Dermis blood vessel endothelial cell (primary cell): ENCODE measurements at regions not wholly inside any gene's neighbourhood (a gene's known extent, or its start where the extent isn't known, plus 50 kb on each side); places are given as distances from the start of the nearest gene placed in this dataset.

Experiments used
- DNase-seq: peaks from one replicate; pipeline ENCODE4 v3.0.0; 2010

DNA sequence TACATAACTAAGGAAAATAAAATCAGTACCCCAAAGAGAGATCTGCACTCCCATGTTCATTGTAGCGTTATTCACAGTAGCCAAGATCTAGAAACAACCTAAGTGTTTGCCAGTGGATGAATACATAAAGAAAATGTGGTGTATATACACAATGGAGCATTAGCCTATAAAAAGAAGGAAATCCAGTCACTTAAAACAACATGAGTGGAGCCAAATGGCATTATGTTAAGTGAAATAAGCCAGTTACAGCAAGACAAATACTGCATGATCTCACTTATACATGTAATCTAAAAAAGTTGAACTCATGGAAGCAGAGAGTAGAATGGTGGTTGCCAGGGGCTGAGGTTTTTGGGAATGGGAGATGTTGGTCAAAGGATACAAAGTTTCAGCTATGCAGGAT lies 508.3 kb upstream of the B3GALT2 start:
- DNase-seq, result no peak

DNA sequence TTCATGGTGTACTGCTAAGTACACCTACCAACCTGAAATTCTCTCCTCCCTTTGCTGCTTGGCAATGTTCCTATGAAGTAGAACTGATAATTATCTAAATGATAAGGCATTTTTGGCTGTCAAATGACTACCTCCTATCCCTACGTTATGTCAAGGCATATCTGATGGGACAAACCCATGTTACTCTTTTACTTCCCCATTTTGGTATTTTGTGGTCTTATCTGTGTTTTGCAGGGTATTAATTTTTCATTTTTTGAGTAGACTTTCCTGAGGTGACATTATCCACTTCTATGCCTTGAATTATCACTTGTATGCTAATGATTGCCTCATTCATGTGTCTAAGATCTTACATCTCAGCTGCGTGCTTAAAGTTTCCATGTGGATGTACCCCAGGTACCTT lies 499.6 kb upstream of the B3GALT2 start:
- no peak for DNase-seq

DNA sequence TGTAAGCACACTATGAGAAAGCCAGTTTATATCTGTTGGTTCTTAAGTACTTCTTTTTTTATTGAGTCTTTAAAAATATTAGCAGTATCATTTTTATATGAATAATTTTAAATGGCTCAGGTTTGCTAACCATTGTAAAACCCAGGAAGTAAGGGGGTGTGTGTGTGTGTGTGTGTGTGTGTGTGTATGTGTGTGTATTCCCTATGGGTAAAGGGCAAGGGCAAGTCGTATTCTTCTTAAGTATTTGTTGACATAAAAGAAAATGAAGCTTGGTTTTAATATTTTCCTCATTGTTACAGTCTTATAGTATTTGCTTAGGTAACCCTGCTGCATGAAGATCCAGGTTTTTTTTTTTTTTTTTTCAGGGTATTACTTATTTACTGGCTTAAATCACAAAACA lies 495.0 kb upstream of the B3GALT2 start:
- DNase-seq, result no peak

DNA sequence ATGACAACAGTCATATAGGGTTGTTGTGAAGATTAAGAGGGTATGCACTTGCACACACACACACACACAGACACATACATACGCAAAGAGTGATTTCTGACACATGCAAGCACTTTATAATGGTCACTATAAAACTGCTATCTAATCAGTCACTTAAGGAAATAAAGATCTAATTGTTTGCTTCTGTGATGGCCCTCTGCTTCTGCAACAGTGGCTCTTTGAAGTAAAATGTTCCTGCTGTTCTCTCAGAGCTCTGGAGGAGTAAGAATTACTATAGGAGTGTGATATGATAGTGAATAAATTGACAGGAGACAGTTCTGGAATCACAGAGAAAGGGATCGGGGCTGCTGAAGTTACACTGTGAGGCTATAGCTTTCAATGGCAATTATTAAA lies 494.5 kb upstream of the B3GALT2 start:
- DNase-seq, result no peak

DNA sequence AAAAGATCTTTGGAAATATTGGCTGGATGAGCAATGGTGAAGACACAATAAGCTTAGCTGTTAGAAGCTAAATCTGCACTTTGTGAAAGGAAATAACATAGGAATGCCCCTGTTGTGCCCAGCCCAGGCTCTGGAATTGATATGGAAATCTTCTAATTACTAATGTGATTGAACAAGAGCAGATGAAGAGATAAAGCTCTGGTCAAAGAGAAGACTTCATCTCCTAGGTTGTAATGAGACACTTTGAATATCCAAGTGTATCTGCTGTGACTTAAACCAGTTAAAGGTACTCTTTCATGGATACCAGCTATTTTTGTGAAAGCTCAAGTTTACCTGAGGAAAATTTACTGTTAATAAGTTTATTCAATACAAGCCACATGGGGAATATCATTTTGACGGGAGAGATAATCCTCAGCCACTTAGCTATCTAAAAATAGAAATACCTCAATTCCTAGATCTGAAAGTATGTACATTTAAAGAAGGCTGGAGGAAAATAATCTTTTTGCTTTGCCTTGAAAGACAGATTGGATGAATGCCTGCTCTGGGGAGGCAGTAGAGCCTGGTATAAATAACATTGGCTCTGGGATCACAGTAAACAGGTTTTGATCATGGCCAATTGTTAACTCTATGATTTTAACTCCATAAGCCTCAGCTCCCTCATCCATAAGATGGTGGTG lies 494.0 kb upstream of the B3GALT2 start:
- no peak for DNase-seq

DNA sequence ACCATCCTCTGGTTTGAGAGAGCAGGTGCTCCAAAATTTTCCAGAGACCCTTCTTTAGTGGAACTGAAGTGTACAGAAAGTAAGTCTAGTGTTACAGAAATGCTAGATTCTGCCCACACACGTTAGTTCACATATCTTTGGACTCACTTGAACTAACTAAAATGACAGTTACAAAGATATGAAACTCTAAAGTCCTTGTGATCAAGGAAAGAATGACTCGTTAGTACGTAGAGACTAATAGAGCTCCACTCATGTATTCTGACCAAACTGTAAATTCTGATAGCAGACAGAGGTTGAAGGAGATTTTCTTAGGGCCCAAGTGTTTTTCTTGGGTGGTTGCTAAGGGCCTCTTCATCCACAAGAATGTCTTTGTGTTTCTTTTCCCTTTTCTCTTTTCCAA lies 491.5 kb upstream of the B3GALT2 start:
- no peak for DNase-seq

DNA sequence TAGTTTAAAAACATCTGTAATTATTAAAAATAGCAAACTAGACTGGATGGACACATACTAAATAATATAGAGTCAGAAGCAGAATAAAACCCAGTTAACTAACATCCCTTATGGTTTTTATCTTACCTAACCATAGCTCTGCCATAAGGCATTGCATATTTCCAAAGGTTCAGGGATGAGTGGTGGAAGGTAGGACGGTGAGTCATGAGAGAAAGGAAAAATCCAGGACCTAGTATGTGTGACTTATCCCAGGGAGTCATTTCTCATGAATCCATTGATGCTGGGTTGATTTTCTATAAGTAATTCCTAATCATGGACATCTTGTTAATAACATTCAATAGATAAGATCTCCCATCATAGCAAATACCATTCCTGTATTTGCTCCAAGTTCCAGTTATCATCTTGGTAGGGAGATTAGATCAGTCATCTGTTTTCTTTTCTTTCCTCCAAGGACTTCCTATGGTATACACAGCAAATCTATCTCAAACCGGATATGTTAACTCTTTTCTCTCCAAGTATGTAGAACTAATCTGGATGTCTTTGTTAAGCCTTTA lies 490.7 kb upstream of the B3GALT2 start:
- no peak for DNase-seq

DNA sequence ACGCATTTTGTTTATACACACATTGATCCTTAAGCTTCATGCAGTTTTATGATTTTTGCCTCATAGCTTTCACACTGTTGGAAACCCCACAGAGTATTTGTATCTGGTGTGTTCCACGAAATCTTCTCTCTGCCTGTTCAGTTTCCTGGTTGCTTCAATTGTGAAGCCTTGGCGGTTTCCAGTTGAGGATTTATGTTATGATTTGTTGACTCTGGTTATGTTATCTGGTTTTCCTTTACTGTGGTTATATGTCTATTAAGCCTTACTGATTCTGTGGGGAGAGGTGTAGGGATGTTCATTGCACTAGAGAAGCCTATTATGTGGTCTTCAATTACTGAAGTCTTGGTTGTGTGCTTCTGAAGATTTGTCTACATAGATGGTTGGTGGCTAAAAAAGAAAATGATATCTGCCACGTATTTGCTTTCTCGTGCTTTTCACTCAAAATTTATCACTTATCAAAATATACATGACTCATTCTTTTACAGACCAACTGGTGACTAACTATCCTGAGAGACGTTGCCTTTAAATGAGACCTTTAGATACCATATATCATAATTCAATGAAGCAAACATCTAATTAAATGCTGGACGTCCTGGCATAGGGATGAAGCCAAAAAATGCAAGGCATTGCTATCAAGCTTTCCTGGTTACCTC lies 488.0 kb upstream of the B3GALT2 start:
- DNase-seq, result no peak

DNA sequence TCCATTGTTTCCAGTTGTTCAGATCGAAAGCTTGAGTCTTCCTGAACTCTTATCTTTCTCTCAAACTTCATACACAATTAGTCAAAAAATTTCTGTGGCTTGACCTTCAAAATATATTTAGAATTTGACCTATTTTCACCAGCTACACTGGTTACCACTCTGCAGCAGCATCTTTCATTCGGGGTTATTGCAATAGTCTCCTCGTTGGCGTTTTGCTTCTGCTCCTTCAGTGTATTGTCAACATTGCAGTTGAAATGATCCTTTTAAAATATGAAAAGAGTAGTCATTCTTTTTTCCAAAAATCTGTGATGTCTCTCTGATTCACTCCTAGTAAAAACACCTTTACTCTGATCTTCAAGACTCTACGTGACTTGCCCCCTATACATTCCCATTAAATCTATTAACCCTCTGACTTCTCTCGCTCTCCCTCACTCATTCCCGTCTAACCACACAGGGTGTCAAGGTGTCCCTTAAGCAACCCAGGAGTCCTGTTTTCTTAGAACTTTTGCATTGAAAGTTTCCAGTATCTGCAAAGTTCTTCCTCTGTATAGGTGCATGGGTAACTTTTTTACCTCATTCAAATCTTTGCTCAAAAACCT lies 480.2 kb upstream of the B3GALT2 start:
- DNase-seq, result no peak

DNA sequence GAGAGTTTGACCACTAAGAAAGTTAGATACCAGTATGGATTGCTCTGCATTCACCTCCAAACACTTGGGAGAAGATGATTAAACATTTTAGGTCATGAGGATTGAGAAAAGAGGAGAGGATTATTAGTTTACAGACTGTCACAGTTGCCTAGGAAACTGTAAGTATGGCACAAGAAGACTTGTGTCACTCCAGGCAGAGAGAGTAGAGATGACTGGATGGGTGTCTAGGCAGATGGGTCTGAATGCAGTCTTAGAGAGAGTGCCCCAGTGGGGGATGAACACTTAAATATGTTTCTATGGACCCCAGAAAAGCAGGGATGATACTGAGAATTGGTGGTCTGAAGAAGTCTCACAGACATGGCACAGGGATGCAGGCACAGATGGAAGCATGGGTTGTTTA lies 477.6 kb upstream of the B3GALT2 start:
- no peak for DNase-seq

DNA sequence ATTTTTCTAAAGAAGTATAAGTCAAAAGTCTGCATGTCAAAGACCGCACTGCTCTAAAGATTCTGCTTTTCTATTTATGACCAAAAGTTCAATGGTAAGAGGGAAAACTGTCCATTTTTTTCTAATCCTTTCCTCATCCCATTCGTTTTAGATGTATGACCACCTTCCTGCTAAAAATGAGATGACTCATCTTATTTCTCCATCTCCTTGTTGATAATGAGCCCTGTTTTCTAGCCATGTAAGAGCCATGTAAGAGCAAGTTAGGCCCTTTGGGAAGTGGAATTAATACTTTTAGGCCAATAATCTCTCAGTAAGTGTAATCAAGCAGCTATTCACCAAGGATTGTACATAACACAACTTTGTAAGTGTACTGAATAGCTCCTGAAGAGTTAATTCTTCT lies 475.6 kb upstream of the B3GALT2 start:
- no peak for DNase-seq

DNA sequence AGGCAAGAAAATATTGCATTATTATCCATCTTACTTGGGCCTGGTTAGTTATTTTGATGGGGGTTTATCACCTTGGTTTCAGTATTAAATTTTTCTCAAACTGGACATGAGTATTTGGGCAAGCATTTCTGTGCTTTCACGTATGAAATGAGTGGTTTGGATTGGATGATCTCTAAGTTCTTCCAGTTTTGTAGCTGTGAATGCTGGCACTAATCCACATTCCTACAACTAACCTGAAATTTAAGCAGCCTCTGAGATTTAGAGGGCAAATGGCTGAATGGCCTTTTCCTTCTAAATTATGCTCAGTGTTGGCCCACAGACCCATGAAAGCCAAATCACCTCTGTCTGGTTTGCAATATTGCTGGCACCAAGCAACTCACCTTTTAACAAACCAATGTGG lies 475.0 kb upstream of the B3GALT2 start:
- DNase-seq, result no peak

DNA sequence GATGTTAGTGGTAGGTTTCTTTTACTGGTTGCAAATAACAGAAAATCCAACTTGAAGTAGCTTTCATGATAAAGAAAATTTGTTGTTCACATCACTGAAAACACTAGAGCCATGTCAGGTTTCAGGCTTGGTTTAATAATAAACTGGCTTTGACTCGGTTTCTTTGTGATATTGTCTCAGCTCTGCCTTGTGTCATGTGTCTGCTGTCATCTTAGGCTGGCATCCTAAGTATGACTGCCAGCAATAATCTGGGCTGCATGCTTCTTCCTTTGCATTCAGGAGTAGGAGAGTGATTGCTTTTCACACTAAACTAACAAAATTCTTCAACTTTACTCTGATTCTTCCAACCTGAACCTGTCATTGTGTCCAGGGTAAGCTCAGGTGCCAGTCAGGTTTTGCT lies 474.0 kb upstream of the B3GALT2 start:
- DNase-seq, result no peak

DNA sequence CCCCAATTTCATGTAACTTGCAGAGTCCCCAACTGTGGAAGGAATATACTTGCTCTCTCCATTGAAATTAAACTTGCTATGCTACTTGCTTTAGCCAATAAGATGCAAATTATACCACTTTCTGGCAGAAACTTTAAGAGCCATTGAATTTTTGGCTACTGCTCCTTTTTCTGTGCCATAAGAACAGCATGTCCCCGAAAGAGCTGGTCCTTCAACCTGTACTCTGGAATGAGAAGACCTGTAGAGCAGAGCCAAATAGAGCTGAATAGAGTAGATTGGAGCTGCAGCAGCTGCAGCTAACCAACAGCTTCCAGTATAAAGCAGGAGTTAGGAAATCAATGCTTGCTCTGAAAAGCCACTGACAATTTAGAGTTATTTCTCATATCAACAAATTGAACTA lies 472.3 kb upstream of the B3GALT2 start:
- no peak for DNase-seq

DNA sequence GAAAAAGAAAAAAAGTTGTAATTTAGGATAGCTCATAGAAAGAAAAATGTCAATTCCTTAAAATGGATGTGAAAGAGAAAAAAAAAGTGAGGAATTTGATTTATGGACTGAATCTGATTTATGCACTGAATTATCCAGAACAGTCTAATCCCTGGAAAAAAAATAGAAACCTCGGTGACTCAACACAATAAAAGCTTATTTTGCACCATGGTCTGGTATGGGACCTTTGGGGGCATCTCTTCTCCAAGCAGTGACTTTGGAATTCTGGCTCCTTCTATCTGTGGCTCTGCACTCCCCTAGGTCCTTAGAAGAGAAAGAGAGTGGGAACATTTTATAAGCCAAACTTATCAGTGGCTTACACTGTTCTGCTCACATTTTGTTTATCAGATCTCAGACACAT lies 471.7 kb upstream of the B3GALT2 start:
- no peak for DNase-seq

DNA sequence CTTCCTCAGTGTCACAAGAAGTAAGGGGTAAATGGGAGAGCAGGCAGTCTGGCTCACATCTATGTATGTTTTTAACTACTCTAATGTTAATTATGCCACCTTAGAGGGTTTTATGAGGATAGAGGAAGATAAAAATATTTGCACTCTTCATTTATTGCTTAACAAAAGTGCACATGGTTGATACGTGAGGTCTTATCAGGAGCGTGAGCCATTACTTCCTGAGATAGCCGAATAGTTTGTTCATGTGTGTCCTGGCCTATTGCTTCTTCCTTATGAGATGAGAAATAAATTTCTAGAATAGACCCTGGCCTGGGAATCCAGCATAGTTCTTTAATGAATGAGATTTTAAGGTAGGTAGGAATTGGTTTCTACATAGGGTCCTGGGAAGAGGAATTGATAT lies 471.1 kb upstream of the B3GALT2 start:
- no peak for DNase-seq

DNA sequence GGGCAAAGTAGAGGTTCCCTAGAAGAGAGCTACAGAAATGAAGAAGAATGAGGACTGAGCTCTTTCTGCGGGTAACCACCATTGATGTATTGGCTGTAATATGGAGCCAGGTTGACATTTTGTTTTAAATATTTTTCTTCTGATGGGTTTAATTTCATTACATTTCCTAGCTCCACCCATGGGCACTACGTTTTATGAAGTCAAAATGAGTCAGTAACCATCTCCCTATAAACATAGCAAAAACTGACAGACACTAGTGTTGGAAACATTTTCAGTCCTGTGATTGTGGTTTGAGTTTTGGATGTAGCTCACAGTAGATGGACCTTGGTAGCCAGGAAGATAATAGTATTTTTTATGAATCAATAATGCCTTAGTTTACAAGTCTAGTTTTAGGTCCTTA lies 470.4 kb upstream of the B3GALT2 start:
- DNase-seq, result no peak

DNA sequence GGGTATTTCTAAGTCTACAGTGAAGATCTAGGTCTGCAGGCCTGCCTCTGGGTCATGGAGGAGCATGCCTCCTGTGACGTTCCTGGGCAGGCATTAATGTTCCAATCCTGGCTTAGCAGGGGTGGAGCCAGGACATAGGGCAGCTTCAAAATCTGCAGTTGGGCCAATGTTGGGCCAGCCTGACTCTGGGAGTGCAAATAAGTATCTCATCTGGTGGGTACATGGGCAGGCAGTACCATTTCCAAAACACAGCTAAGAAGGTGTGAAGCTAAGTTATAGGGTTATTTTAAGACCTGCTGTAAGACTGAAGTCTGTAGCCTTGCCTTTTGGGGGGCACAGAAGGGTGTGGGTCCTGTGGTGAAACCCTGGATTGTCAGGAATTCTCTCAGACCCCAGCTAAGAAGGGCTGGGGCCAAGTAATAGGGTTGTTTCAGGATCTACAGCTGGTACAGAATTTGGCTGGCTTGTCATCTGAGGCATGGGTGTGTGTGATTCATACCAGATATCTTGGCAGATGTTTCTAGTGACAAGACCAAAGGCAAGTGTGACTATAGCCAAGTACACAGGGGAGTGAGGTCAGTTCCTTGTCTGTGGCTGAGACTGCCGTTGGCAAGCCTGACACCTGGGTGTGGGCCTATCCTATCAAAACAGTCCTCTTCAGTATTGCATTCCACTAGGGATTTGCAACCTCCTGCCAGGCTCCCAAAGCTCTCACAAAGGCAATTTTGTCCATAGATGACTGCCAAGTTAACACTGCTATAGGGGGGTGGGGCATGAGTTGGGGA lies 468.7 kb upstream of the B3GALT2 start:
- DNase-seq, result no peak

DNA sequence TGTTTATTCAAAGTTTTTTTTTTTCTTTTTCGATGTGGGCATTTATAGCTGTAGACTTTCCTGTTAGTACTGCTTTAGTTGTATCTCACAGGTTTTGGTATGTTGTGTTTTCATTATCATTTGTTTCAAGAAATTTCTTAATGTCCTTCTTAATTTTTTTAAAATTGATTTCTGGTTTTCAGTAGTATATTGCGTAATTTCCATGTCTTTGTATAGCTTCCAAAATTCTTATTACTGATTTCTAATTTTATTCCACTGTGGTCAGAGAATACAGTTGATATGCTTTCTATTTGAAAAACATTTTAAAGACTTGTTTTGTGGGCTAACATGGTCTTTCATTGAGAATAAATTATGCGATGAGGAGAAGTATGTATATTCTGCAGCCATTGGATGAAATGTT lies 463.2 kb upstream of the B3GALT2 start:
- no peak for DNase-seq

DNA sequence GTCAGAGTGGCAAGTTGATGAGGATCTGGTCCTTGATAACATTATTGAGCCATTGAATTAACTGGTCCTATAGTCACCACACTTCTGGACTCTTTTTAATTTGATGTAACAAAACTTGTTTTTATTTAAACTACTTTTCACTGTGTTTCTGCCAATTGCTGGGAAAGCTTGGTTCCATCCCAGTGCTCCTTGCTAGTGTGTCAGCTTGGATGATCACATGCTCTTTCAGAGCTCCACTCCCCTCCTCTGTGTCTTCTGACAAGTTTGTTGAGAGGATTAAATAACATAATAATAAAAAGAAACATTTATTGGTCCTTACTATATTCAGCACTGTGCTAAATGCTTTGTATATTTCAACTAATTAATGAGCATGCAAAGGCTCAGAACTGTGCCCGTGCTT lies 448.5 kb upstream of the B3GALT2 start:
- DNase-seq, result no peak

DNA sequence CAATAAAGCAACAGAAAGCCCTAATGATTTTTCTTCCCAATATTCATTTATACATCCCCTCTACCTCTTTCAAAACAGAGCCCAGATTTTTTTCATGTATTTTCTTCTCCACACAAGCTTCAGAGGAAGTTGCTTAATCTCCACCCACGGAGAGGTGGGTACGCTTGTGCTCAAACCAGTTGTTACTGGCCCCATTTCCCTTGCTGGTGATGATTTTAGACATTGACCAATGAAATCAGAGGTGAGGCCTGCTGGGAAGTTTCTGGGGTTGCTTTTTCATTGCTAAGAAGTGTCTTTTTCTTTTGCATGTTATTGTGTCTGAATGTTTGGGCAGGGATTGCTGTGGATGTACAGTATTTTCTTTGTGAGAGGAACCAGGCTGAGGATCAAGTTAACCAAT lies 448.1 kb upstream of the B3GALT2 start:
- no peak for DNase-seq

DNA sequence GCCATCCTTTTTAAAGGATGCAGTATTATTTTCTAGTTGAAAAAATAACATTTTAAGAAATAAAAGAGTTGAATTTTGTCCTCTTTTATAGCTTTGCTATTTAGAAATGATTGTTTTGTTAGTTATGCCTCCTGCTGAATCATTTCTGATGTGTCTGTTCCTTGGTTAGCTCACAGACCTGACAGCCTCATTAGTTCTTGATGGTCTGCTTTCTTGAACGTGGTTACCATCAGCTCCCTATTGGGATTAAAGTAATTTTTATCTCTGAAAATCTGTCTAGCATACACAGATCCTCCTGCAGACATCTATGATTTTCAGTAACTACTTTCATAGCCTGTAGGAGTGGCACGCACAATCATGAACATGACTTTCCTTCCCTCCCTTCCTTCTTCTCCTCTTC lies 447.6 kb upstream of the B3GALT2 start:
- no peak for DNase-seq

DNA sequence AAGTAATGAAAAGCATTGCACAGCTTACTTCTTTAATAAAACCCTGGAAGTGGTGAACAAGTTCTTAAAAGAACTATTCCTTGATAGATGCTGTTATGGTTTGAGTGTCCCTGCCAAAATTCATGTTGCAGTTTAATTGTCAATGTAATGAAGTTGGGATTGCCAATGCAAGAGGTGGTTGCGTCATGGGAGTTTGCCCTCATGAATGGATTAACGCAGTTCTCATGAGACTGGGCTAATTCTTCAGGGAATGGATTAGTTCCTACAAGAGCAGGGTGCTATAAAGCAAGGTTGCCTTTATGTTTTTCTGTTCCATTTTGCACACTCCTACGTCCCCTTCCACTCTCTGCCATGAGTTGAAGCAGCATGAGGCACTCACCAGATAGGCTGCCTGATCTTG lies 446.7 kb upstream of the B3GALT2 start:
- no peak for DNase-seq

DNA sequence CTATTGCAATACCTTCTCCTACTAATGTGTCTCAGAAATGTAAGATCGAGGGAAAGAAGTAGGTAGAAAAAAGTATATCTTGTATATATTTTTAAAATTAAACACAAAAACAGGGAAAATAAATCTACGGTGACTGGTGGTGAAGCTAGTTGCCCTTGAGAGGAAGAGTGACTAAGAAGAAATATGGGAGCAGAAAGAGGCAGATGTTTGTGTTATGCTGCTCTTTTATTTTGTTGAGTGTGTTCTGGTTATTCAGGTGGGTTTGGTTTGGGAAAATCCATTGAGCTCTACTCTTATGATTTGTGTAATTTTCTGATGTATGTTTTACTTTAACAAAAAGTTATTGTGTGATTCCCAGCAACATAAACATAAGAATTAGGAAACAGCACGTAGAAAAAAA lies 444.9 kb upstream of the B3GALT2 start:
- no peak for DNase-seq
